ENCODE measurements at regions not wholly inside any gene's neighbourhood (a gene's known extent, or its start where the extent isn't known, plus 50 kb on each side); places are given as distances from the start of the nearest gene placed in this dataset.

- peaks cover 9% of the 10 kb centered on the region for H3K4me1 Mint-ChIP-seq (ENCODE audit: low read depth, unreplicated experiment)
- H3K36me3 Mint-ChIP-seq (ENCODE audit: insufficient read depth, unreplicated experiment), result no peaks in the 10 kb centered on the region
- no peak overlapping the region for H3K27ac Mint-ChIP-seq (ENCODE audit: unreplicated experiment)
- peaks cover 6% of the 10 kb centered on the region for H3K9me3 Mint-ChIP-seq (ENCODE audit: low read depth, unreplicated experiment)
- no peaks in the 10 kb centered on the region for H3K27me3 Mint-ChIP-seq (ENCODE audit: unreplicated experiment)
- H3K4me3 Mint-ChIP-seq (ENCODE audit: low read depth, unreplicated experiment), result no peak overlapping the region
- no peak for DNase-seq
- no peak for TF ChIP-seq CTCF (IDR thresholded peaks at IDR 0.05; ENCODE audit: unreplicated experiment)
- CTCF ChIA-PET, result no interaction called here
- no TSS peak for BruUV-seq (replicated peaks)
- intact Hi-C loops (cut with micrococcal nuclease; ENCODE audit: unreplicated experiment), result no loop called here
Measured at GRCh38 chr6:97757575-97757974, 474.6 kb upstream of the MMS22L start.

DNA sequence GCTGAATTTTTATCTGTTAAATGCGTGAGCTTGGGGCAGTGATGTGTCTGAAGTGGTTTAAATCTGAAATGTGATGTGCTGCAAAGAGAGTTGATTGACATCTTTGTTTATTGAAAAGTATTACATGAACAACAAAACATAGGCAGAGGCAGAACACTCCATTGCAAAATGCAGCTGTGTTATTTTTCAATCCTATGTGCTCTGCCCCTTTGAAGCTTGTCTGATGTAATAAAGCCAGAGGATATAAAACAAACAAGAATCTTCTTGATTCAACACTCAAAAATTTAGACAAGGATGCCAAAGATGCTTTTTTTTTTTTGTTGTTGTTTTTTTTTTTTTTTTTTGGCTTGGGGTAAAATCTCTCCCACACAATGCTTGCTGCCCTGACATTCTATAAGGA lies 482.4 kb upstream of the MMS22L start:
- intact Hi-C loops (cut with micrococcal nuclease; ENCODE audit: unreplicated experiment), result no loop called here
- Mint-ChIP-seq H3K9me3 (ENCODE audit: low read depth, unreplicated experiment) (peaks cover 4% of the 10 kb centered on the region), H3K4me3 (ENCODE audit: low read depth, unreplicated experiment) (no peak overlapping the region), H3K27ac (ENCODE audit: unreplicated experiment) (no peak overlapping the region), H3K27me3 (ENCODE audit: unreplicated experiment) (no peaks in the 10 kb centered on the region), H3K36me3 (ENCODE audit: insufficient read depth, unreplicated experiment) (no peaks in the 10 kb centered on the region), H3K4me1 (ENCODE audit: low read depth, unreplicated experiment) (no peaks in the 10 kb centered on the region)
- no peak for DNase-seq
- TF ChIP-seq CTCF (IDR thresholded peaks at IDR 0.05; ENCODE audit: unreplicated experiment), result no peak
- CTCF ChIA-PET, result interaction anchor here (0.6 kb wide), 1 partner anchor 96 kb away, joined by 4 read pairs; no protein-coding TSS in a partner anchor
- no TSS peak for BruUV-seq (replicated peaks)

GRCh38 chr6:97771372-97771771 lies 488.4 kb upstream of the MMS22L start:
- Mint-ChIP-seq H3K36me3 (ENCODE audit: insufficient read depth, unreplicated experiment) (no peaks in the 10 kb centered on the region), H3K27ac (ENCODE audit: unreplicated experiment) (no peak overlapping the region), H3K4me1 (ENCODE audit: low read depth, unreplicated experiment) (no peaks in the 10 kb centered on the region), H3K4me3 (ENCODE audit: low read depth, unreplicated experiment) (no peak overlapping the region), H3K27me3 (ENCODE audit: unreplicated experiment) (no peaks in the 10 kb centered on the region), H3K9me3 (ENCODE audit: low read depth, unreplicated experiment) (peaks cover 2% of the 10 kb centered on the region)
- BruUV-seq (replicated peaks), result no TSS peak
- no peak for DNase-seq
- TF ChIP-seq CTCF (IDR thresholded peaks at IDR 0.05; ENCODE audit: unreplicated experiment), result no peak
- intact Hi-C loops (cut with micrococcal nuclease; ENCODE audit: unreplicated experiment), result no loop called here
- CTCF ChIA-PET, result no interaction called here

GRCh38 chr6:97775012-97775411 lies 492.0 kb upstream of the MMS22L start:
- no peak overlapping the region for H3K4me3 Mint-ChIP-seq (ENCODE audit: low read depth, unreplicated experiment)

More at GRCh38 chr6:97775012-97775411, 492.0 kb upstream of the MMS22L start:
- CTCF ChIA-PET, result no interaction called here
- no peak for DNase-seq
- H3K36me3 Mint-ChIP-seq (ENCODE audit: insufficient read depth, unreplicated experiment), result no peaks in the 10 kb centered on the region
- H3K9me3 Mint-ChIP-seq (ENCODE audit: low read depth, unreplicated experiment), result no peaks in the 10 kb centered on the region
- TF ChIP-seq CTCF (IDR thresholded peaks at IDR 0.05; ENCODE audit: unreplicated experiment), result no peak
- no peaks in the 10 kb centered on the region for H3K4me1 Mint-ChIP-seq (ENCODE audit: low read depth, unreplicated experiment)
- no peaks in the 10 kb centered on the region for H3K27me3 Mint-ChIP-seq (ENCODE audit: unreplicated experiment)
- H3K27ac Mint-ChIP-seq (ENCODE audit: unreplicated experiment), result no peak overlapping the region
- BruUV-seq (replicated peaks), result no TSS peak
- intact Hi-C loops (cut with micrococcal nuclease; ENCODE audit: unreplicated experiment), result no loop called here

Measured in Calu3 (cell line).